Muscle of leg (tissue), 3 donors: ENCODE measurements at regions not wholly inside any gene's neighbourhood (a gene's known extent, or its start where the extent isn't known, plus 50 kb on each side); places are given as distances from the start of the nearest gene placed in this dataset.

Experiments used
- DNase-seq: peaks from one replicate; pipeline ENCODE4 v3.0.0; 2013
- H3K27ac ChIP-seq: one replicate; pipeline ENCODE4 v1.5.1; 2013; ENCODE audit warnings: mild to moderate bottlenecking, low read length, control low read depth
- H3K27me3 ChIP-seq: one replicate; pipeline ENCODE4 v1.6.1; 2013; ENCODE audit warnings: low read length; ENCODE audit not compliant: control insufficient read depth, insufficient read depth
- H3K36me3 ChIP-seq: one replicate; pipeline ENCODE4 v1.6.1; 2013; ENCODE audit warnings: low read length; ENCODE audit not compliant: control insufficient read depth, insufficient read depth
- H3K4me1 ChIP-seq: one replicate; pipeline ENCODE4 v1.6.1; 2013; ENCODE audit warnings: low read length; ENCODE audit not compliant: control insufficient read depth, insufficient read depth
- H3K4me3 ChIP-seq: one replicate; pipeline ENCODE4 v1.5.1; 2013; ENCODE audit warnings: low read length, control low read depth
- H3K9me3 ChIP-seq: replicated peaks from 2 replicates; pipeline ENCODE4 v1.6.1; 2013; ENCODE audit warnings: low read depth, low read length; ENCODE audit not compliant: control insufficient read depth
- WGBS: methylation state at CpG from one replicate; pipeline ENCODE4 v1.1.5; 2013; ENCODE audit warnings: missing lambda C conversion rate; ENCODE audit not compliant: insufficient coverage; 5-methylcytosine and 5-hydroxymethylcytosine counted together

DNA sequence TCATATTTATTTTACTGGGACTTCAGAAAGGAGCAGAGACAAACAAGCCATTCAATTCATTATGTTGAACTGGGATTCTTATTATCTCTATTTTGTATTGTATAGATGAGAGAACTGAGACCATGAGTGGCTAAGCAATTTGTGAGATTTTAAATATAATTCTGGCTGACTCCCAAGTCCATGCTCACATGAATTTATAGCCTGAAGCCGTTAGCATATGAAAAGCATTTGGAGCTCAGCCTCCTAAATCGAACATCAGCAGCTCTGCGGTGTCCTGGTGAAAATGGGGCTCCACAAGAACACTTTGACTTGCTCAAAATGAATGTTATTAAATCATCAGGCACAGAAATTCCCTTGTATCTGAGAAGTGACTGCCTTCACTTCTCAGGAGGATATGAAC, 96.8 kb upstream of the DPT start:
- Histone ChIP-seq H3K27me3 (no peaks in the 10 kb centered on the region), H3K4me1 (no peaks in the 10 kb centered on the region), H3K9me3 (no peaks in the 10 kb centered on the region), H3K4me3 (no peak overlapping the region), H3K36me3 (no peaks in the 10 kb centered on the region), H3K27ac (no peak overlapping the region)
- WGBS = 16% methylated on average over 3 of the region's 3 CpGs
- DNase-seq = peak; percentile 37

DNA sequence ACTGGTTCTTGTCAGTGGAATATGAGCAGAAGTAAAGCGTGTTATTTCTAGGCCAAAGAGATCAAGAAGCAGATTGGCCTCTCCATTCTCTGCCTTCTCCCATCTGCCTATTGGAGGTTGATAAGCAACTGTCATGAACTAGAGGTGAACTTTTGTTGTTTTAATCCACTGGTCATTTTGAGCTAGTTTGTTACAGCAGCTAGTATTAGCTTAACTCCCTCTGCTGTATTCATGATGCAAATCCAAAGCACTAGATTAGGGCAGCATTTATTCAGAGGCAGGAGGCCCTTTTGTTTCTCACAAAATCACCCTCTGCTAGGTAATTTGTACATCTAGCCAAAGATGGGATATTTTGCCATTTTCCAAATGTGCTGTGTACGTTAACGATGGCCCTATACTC, 97.3 kb upstream of the DPT start:
- no peak for DNase-seq
- no peaks in the 10 kb centered on the region for H3K4me1 ChIP-seq
- no CpG with 5 or more reads among the region's 3 CpGs for WGBS
- H3K9me3 ChIP-seq = no peaks in the 10 kb centered on the region
- no peaks in the 10 kb centered on the region for H3K36me3 ChIP-seq
- no peaks in the 10 kb centered on the region for H3K27me3 ChIP-seq
- no peak overlapping the region for H3K4me3 ChIP-seq
- H3K27ac ChIP-seq = no peak overlapping the region

DNA sequence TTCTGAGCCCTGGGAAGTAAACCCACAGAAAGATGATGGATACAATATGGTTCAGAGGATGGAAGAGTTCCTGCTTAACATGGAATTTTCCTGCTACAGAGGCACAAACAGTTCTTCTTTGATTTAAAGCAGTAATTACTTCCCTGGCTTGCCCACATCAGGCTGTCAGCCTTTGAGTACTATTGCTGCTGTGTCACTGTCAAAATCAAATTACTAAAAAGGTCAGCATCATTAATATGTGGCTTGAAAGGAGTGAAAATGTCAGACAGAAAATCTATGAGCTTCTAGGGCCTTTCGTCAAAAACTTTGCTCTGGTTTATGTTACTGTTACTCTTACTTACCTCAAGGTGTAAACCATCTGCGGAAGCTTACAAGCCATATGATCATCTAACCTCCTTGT, 98.6 kb upstream of the DPT start:
- H3K36me3 ChIP-seq = no peaks in the 10 kb centered on the region
- no peak overlapping the region for H3K4me3 ChIP-seq
- no peaks in the 10 kb centered on the region for H3K27me3 ChIP-seq
- H3K4me1 ChIP-seq = peaks cover 3% of the 10 kb centered on the region
- H3K9me3 ChIP-seq = no peaks in the 10 kb centered on the region
- DNase-seq = no peak
- no CpG with 5 or more reads among the region's 2 CpGs for WGBS
- no peak overlapping the region for H3K27ac ChIP-seq

DNA sequence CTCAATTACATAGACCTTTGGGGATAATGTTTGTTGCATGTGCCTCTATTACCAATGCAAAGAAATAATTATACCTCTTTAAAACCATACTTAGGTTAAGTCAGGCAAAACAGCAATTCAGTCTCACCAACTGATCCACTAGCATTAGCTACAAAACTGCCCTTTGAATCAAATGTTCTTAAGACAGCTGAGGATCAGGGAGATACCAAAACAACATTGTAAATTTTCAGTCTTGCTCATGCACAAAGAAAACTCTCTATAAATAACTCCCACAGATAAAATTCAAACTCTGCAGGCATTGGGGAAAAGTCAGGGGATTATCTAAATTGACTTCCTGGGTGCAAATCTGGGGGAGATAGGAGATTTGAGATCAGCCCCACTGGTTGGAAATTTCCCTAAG, 100.9 kb upstream of the DPT start:
- no peak for DNase-seq
- Histone ChIP-seq H3K27me3 (no peaks in the 10 kb centered on the region), H3K4me3 (no peak overlapping the region), H3K36me3 (no peaks in the 10 kb centered on the region), H3K4me1 (peaks cover 8% of the 10 kb centered on the region), H3K27ac (no peak overlapping the region), H3K9me3 (no peaks in the 10 kb centered on the region)

DNA sequence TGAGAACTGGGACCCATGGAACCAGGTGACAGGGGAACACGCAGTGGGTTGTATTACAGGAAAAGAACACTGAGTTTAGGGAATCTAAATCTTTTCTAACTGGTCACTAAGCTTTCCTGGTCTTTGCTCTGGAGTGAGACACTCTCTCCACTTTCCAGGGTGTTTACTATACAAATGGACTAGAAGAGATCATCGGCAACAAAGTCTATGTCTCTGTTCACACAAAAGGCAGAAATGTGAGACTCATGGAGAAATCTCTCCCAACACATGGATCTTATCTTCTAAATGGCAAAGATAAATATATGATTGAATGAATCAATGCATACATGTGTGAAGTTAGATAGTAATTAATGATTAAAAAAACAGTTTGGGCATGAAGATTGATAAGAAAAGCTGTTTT, 101.6 kb upstream of the DPT start:
- peaks cover 8% of the 10 kb centered on the region for H3K4me1 ChIP-seq
- no peak overlapping the region for H3K27ac ChIP-seq
- no CpG with 5 or more reads among the region's 2 CpGs for WGBS
- DNase-seq = no peak
- H3K36me3 ChIP-seq = no peaks in the 10 kb centered on the region
- H3K4me3 ChIP-seq = no peak overlapping the region
- no peaks in the 10 kb centered on the region for H3K9me3 ChIP-seq
- no peaks in the 10 kb centered on the region for H3K27me3 ChIP-seq

DNA sequence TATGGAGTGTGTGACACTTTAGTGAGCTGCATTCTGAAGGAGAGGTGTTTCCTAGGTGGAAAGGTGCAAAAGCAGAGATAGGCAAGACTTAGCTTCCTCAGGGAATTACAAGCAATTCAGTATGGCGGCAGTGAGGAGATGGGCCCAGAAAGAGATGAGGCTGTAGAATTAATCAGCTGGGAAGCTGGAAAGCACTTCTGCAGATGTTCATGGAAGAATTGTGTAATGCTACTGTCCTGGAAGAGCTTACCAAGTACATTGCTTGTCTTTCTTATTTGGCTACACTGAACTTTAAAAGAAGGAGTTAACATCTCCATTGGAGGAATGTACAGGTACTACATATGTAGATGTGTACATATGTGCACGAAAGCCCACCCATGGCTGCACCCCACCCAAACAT, 103.7 kb upstream of the DPT start:
- H3K36me3 ChIP-seq = no peaks in the 10 kb centered on the region
- peaks cover 8% of the 10 kb centered on the region for H3K4me1 ChIP-seq
- no peaks in the 10 kb centered on the region for H3K27me3 ChIP-seq
- no peak overlapping the region for H3K4me3 ChIP-seq
- H3K27ac ChIP-seq = no peak overlapping the region
- DNase-seq = peak; percentile 94
- no peaks in the 10 kb centered on the region for H3K9me3 ChIP-seq
- WGBS = 38% methylated on average over 1 of the region's 2 CpGs

DNA sequence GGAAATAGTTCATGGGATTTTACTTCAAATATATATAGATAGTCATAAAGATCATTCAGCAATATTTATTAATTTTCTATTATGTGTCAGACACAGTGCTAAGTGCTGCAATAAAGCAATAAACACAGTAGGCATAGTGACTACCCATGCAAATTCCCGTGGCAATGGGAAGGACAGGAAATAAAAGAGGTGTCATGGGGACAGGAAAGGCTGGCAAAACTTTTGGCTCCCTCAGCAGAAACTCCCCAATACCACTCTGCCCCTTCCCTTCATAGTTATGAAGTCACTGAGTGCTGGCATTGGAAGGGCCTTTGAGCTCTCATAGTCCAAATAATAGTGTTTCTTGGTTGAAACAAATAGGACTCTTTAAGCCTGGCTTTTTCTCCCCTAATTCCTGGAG, 104.4 kb upstream of the DPT start:
- H3K4me3 ChIP-seq = no peak overlapping the region
- H3K4me1 ChIP-seq = peaks cover 8% of the 10 kb centered on the region
- no peaks in the 10 kb centered on the region for H3K27me3 ChIP-seq
- no CpG with 5 or more reads among the region's 1 CpG for WGBS
- H3K9me3 ChIP-seq = no peaks in the 10 kb centered on the region
- no peak for DNase-seq
- H3K27ac ChIP-seq = no peak overlapping the region
- H3K36me3 ChIP-seq = no peaks in the 10 kb centered on the region

DNA sequence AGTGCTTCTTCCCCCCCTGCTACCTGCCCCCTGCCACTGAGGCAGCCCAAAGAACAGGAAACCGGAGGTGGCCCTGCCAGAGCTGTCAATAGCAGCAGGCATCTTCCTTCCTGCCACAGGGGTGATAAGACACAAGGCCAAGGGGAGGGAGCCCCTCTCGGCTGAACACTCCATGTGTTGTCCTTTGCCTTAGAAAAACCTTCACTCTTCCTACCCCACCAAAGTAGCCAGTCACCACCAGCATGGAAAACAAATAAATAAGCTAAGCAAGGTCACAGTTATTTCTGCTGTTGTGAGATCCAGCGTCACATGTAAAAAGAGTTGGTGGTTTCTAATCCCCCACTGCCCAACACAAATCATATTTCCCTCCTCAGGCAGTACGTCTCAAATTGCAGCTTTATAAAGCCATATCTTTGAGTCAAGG, 104.8 kb upstream of the DPT start:
- Histone ChIP-seq H3K27ac (no peak overlapping the region), H3K36me3 (no peaks in the 10 kb centered on the region), H3K4me1 (peaks cover 8% of the 10 kb centered on the region), H3K27me3 (no peaks in the 10 kb centered on the region), H3K9me3 (no peaks in the 10 kb centered on the region), H3K4me3 (no peak overlapping the region)
- WGBS = 50% methylated on average over 2 of the region's 4 CpGs
- no peak for DNase-seq

DNA sequence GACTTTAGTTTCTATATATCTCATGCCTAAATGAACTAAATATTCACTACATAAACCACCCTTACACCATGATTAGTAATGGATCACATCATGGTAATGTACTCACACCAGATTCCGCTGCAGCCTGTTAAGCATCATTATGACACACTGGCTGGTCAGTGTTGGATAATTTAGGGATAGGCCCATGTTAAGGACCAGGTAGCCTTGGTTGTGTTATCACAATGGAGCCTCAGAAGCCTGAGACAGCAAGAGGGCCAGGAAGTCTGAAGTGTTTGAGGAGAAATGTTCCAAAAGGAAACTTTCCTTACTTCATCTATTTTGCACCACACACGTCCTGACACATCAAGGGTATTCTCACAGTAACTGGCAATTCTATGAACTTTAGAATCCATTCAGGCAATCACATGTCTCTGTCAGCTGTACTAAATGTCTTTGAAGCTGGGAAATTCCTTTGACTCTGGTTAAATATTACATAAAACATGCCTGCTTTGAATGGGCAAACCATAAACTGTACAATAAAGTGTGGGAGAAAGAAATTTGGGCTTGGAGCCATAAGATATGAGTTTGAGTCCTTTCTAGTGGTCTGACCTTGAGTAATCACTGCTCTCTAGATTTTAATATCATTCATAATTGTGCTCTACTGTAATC, 105.3 kb upstream of the DPT start:
- no peaks in the 10 kb centered on the region for H3K27me3 ChIP-seq
- no peak overlapping the region for H3K27ac ChIP-seq
- no peaks in the 10 kb centered on the region for H3K9me3 ChIP-seq
- DNase-seq = no peak
- H3K4me3 ChIP-seq = no peak overlapping the region
- no peaks in the 10 kb centered on the region for H3K36me3 ChIP-seq
- WGBS = no CpG with 5 or more reads among the region's 2 CpGs
- H3K4me1 ChIP-seq = peaks cover 8% of the 10 kb centered on the region

DNA sequence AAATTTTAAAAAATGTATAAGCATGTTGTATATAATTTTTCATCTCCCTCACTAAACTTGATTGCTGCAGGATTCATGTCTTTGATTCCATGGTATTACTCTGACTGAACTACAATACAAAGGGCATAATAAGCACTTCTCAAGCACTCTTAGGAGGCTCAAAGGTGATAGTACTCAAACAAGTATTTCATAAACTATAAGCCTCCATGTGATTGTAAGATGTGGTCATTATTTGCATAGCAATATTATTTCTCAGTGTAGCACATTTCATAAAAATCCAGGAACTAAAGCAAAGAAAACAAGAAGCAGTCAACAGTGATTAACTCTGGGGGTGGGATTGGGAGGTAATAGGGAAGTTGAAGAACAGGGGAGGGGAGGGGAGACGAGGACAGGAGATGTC, 106.2 kb upstream of the DPT start:
- no peak overlapping the region for H3K4me3 ChIP-seq
- H3K4me1 ChIP-seq = peaks cover 8% of the 10 kb centered on the region
- H3K27ac ChIP-seq = no peak overlapping the region
- H3K27me3 ChIP-seq = no peaks in the 10 kb centered on the region
- no peak for DNase-seq
- H3K9me3 ChIP-seq = no peaks in the 10 kb centered on the region
- no peaks in the 10 kb centered on the region for H3K36me3 ChIP-seq
- no CpG with 5 or more reads among the region's 1 CpG for WGBS

DNA sequence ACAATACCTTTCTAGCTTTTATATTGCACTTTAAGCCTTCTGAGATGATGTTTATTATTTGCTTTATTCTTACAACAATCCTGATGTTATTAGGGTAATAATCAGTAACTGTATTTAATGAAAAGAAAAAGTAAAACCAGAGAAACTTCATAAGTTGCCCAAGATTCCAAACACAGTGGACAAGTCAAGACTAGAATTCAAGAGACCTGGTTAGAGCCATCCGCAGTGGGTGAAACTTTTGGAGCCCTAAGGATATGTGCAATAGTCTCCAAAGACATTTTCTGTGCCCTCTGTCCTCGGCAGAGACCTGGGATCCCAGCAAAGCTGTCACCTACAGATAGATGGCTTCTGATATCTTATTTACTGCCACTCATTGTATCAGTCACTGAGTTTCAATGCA, 106.8 kb upstream of the DPT start:
- 96% methylated on average over 2 of the region's 2 CpGs for WGBS
- Histone ChIP-seq H3K36me3 (no peaks in the 10 kb centered on the region), H3K9me3 (no peaks in the 10 kb centered on the region), H3K4me1 (peaks cover 8% of the 10 kb centered on the region), H3K27me3 (no peaks in the 10 kb centered on the region), H3K4me3 (no peak overlapping the region), H3K27ac (no peak overlapping the region)
- DNase-seq = no peak
